Caki2 (cell line): ENCODE measurements at regions not wholly inside any gene's neighbourhood (a gene's known extent, or its start where the extent isn't known, plus 50 kb on each side); places are given as distances from the start of the nearest gene placed in this dataset.

ENCODE experiments used
- DNase-seq: peaks from one replicate; pipeline ENCODE4 v3.0.0-alpha.2; 2015; ENCODE audit warnings: low read depth
- in situ Hi-C: cut with HindIII; loops from 2 replicates; pipeline ENCODE4 v1.10.0; 2016; ENCODE audit warnings: low sequenced_read_pairs, low pct_unique_long_range_greater_than_20kb, mixed read lengths

GRCh38 chr11:39462506-39462905 lies 1996.9 kb downstream of the LRRC4C start:
- DNase-seq: no peak
- in situ Hi-C loops: no loop called here

- in situ Hi-C loops: no loop called here
- DNase-seq: no peak
These were observed 1998.4 kb downstream of the LRRC4C start for GRCh38 chr11:39461066-39461465.

- in situ Hi-C loops: no loop called here
- DNase-seq: no peak
These were observed 1999.8 kb downstream of the LRRC4C start for GRCh38 chr11:39459606-39460005.

DNA sequence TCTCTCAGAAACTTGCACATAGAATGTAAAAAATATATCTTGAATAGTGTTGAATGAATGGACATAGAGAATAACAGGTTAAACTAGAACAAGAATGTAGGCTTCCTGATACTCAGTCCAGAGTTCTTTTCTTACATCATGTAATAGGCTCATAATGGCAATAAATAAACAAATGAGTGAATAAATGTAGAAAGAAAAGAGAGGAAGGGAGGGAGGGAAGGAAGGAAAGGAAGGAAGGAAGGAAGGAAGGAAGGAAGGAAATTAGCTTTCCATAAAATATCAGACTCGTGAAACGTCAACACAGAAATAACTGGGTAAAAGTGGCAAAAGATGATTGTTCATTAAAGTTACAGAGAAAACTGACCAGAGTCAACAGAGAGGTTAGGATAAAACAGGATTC lies 2001.0 kb downstream of the LRRC4C start:
- in situ Hi-C loops: no loop called here
- no peak for DNase-seq

DNA sequence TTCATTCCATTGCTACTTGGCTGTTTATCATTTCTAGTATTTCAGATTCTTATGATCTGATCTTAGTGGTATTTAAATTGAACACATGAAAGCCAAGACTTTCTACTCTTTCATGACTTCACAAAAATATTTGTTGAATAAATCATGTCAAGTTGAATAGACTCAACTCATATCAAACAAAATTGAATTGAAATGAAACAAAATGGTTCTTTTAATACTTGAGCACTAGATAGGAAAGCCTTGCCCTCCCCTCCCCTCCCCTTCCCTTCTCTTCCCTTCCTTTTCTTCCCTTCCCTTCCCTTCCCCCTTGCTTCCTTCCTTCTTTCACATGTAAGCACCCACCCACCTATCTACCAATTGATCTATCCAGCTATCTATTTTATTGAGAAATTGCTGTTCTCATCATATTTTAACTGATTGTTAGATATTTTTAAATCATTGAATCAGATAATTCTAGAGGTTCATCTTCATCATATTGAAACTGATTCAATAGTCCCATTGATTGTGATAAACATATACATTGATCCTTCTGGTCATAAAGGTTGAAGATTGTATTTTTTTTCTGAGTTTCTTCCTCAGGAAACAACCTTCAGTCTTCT lies 2015.9 kb downstream of the LRRC4C start:
- in situ Hi-C loops: no loop called here
- no peak for DNase-seq

DNA sequence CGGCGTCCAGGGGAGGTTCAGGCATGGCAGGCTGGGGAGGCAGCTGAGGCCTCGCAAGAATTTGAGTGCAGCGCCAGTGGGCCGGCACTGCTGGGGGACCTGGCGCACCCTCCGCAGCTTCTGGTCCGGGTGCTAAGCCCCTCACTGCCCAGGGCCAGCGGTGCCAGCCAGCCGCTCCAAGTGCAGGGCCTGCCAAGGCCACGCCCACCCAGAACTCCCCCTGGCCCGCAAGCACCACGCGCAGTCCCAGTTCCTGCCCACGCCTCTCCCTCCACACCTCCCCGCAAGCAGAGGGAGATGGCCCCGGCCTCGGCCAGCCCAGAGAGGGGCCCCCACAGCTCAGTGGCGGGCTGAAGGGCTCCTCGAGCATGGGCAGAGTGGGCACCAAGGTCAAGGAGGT lies 2017.3 kb downstream of the LRRC4C start:
- in situ Hi-C loops: no loop called here
- DNase-seq: no peak

GRCh38 chr11:39435641-39436040 lies 2023.8 kb downstream of the LRRC4C start:
- in situ Hi-C loops: no loop called here
- DNase-seq: peak; percentile 22

GRCh38 chr11:39434466-39434865 lies 2025.0 kb downstream of the LRRC4C start:
- DNase-seq: no peak
- in situ Hi-C loops: no loop called here

- in situ Hi-C loops: no loop called here
- no peak for DNase-seq
These were observed 2026.5 kb downstream of the LRRC4C start for GRCh38 chr11:39432929-39433328.

DNA sequence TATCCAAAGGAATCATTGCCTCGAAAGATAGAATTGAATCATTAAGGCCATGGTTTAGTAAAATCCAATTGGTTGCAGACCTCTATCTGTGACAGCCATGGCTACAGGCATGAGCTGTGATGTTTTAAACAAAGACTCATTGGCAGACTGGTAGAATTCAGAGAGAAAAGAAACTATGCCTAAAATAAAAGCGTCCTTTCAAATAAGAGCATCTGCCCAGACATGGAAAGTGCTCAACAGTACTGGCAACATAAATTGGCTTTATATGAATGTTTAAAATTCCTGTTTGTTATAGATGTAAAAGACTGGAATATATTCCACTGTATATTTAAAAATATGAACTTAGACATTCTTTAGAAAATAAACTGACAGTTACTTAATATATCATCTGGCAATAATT lies 2034.2 kb downstream of the LRRC4C start:
- DNase-seq: no peak
- in situ Hi-C loops: no loop called here

- no peak for DNase-seq
- in situ Hi-C loops: no loop called here
These were observed 2047.3 kb downstream of the LRRC4C start for GRCh38 chr11:39412117-39412516.

DNA sequence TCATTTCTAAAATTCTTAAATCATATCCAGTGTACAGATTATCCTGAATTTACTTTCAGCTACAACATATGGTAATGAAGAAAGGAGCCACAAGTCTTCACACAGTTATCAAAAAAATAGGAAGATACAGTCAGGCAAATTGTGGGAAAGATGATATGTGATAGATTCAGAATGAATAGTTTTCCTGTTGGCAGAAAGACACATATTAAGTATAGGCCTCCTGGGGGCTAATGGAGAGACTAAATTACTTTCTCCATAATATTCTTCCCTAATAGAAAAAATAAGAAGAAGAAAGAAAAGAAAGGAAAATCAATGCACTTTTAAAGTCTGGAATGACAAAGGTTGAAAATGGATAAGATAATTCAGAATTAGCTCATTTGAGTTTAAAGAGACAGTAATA lies 2073.5 kb downstream of the LRRC4C start:
- in situ Hi-C loops: no loop called here
- no peak for DNase-seq

- in situ Hi-C loops: no loop called here
- peak; percentile 0 for DNase-seq
These were observed 2084.3 kb downstream of the LRRC4C start for GRCh38 chr11:39374963-39375698.

- no peak for DNase-seq
- in situ Hi-C loops: no loop called here
These were observed 2091.9 kb downstream of the LRRC4C start for GRCh38 chr11:39367534-39367933.

- in situ Hi-C loops: no loop called here
- peak; percentile 24 for DNase-seq
These were observed 2093.5 kb downstream of the LRRC4C start for GRCh38 chr11:39365809-39366436.

DNA sequence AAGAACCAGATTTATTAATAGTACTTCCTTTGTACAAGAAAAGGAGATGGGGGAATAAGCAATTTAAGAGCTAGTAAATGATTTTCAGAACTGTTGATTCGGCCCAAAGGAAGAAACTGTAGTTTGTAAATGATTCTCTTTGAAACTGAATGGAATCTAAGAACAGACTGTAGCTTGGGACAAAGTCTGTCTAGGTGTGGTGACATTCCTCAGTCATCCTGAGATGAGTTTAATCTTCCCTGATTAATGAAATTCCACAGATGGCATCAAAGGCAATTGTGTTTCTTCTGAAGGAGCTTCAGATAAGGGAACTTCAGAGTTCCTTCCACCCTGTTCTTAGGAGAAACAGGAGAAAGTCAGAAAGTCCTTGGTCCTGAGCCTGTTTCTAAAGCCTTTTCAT lies 2095.9 kb downstream of the LRRC4C start:
- DNase-seq: peak; percentile 0
- in situ Hi-C loops: no loop called here

GRCh38 chr11:39361557-39361956 lies 2097.9 kb downstream of the LRRC4C start:
- in situ Hi-C loops: no loop called here
- no peak for DNase-seq

GRCh38 chr11:39345834-39346442 lies 2113.5 kb downstream of the LRRC4C start:
- no peak for DNase-seq
- in situ Hi-C loops: no loop called here

- DNase-seq: no peak
- in situ Hi-C loops: no loop called here
These were observed 2118.0 kb downstream of the LRRC4C start for GRCh38 chr11:39341461-39341860.
